SH-SY5Y (cell line): ENCODE measurements at regions not wholly inside any gene's neighbourhood (a gene's known extent, or its start where the extent isn't known, plus 50 kb on each side); places are given as distances from the start of the nearest gene placed in this dataset.

Experiments
- GATA2 ChIP-seq: IDR thresholded peaks from 2 replicates; pipeline ENCODE4 v1.6.1; 2011; ENCODE audit warnings: mild to moderate bottlenecking, low read depth, low read length
- GATA3 ChIP-seq: IDR thresholded peaks from 2 replicates; pipeline ENCODE4 v1.6.1; 2011; ENCODE audit warnings: low read depth, mild to moderate bottlenecking, low read length, moderate library complexity

GRCh38 chr12:113565368-113565767 lies 93.7 kb upstream of the LHX5 start:
- TF ChIP-seq GATA2 (no peak), GATA3 (no peak)
